HCT116 (cell line): ENCODE measurements at regions not wholly inside any gene's neighbourhood (a gene's known extent, or its start where the extent isn't known, plus 50 kb on each side); places are given as distances from the start of the nearest gene placed in this dataset.

Source experiments
- CTCF ChIP-seq, 3 experiments: fragments of 200-600 bp in 1 of 3; sonication (generic) in 1 of 3; IDR thresholded peaks in 2 of 3; conservative IDR thresholded peaks in 1 of 3; 2 replicates each; pipeline ENCODE4 v1.5.1; 2012 to 2017; ENCODE audit warnings: low read depth in 2 of 3, low read length in 2 of 3, antibody characterized with exemption in 1 of 3, borderline replicate concordance in 1 of 3, control low read depth in 1 of 3, mild to moderate bottlenecking in 1 of 3, mixed read lengths in 1 of 3, mixed run types in 1 of 3, moderate library complexity in 1 of 3; ENCODE audit not compliant: insufficient read depth in 1 of 3
- POLR2A ChIP-seq: IDR thresholded peaks from 2 replicates; pipeline ENCODE4 v1.7.0; 2011; ENCODE audit warnings: borderline replicate concordance; ENCODE audit not compliant: insufficient read depth, insufficient read length; ENCODE audit errors: extremely low read depth
- POLR2AphosphoS5 ChIP-seq: IDR thresholded peaks from 2 replicates; pipeline ENCODE4 v1.6.1; 2011; ENCODE audit warnings: mild to moderate bottlenecking, low read depth, low read length, moderate library complexity

- TF ChIP-seq POLR2AphosphoS5: no peak
- TF ChIP-seq CTCF (IDR thresholded peaks at IDR 0.05 in 2 of 3, conservative IDR thresholded peaks at IDR 0.05 in 1 of 3; ENCODE audit: borderline replicate concordance in 1 of 3, insufficient read depth in 1 of 3, low read depth in 2 of 3, low read length in 2 of 3): no peak
- no peak for TF ChIP-seq POLR2A
Observed at GRCh38 chr3:174598885-174599439, 260.2 kb upstream of the NAALADL2 start.
